Activated CD4-positive, CD25-positive, alpha-beta regulatory T cell treated with anti-CD3 and anti-CD28 coated beads, Interleukin-2, amount 50 U/mL, for 24 hours (primary cell): ENCODE measurements at regions not wholly inside any gene's neighbourhood (a gene's known extent, or its start where the extent isn't known, plus 50 kb on each side); places are given as distances from the start of the nearest gene placed in this dataset.

Experiments used
- ATAC-seq, 2 donors: fragments of 150-1000 bp; cut with Tn5 transposase; one replicate each; pipeline ENCODE4 v1.10.0; 2021; ENCODE audit warnings: mild to moderate bottlenecking in 1 of 2, moderate library complexity in 1 of 2

DNA sequence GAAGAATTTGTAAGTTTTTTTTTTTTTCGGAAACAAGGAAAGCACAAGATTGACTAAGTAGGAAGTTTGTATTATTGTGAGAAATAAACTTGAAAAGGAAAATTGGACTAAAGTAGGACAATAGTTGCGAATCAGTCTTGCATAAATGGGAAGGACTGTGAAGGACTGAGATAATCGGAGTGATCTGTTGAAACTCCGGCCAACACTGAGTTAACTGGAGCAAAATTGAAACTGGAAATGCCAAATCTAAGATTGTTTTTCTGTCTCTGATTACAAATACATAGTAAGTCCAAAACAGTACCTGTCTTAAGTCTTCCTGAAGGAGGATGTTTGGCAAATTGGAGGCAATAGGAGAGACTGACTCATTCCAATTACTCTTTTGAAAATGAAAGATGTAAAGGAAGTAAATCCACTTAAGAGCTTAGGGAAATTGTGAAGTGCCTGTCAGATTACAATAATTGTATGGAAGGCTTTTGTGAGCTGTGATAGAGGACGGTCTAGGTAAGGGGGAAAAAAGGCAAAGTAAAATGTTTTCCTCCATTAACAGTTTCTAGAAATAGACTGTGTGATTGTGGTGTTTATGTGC, 204.9 kb upstream of the CYRIA start:
- ATAC-seq = no peak

DNA sequence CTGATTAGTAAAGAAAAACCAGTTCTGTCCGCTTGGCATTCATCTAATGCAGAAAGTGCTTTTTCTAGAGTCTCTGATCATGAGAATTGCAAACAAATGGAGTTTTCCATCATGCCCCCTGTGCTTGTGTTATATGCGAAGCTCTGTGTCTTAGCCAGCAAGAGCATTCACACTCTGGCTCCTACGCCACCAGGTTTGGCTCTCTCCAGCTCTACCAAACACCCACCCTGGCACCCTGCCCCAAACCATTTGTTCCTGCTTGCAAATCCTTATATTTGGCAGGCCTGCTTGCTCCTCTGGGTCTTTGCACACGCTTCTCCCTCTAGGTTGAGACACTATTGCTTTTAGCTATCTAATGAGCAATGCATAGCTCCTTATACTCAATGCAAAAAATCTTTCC, 204.1 kb upstream of the CYRIA start:
- ATAC-seq = no peak

DNA sequence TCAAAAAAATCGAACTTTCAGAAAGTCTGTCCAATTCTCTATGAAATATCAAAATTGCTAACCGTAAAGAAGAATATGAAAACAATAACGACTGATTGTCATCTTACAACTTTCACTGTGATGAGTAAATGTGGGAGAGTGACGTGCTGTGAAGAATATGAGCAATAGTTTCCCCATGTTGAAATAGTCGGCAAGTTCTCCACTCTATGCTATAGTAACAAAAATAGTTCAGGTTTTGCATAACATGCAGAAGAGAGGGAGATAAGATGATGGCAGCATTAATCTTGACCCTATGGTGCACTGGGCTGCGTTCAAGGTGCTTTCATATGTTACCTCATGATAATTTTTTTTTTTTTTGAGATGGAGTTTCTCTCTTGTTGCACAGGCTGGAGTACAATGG, 196.8 kb upstream of the CYRIA start:
- ATAC-seq = no peak

DNA sequence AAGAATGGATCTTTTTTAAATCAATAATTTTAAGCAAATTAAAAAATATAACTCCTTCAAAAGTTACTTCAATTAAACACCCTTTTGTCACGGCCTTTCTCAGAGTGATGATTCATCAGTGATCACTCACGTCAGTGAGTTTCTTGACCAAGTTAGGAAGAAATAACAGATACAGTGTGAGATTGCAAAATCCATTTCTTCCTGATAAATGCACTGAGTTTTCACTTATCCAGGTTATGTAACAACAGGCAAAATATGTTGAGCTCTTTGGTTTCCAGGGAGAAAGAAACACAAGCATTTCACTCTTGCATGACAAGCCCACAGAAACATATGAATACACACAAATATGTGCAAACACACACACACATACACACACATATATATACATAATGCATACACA, 195.9 kb upstream of the CYRIA start:
- ATAC-seq = no peak

DNA sequence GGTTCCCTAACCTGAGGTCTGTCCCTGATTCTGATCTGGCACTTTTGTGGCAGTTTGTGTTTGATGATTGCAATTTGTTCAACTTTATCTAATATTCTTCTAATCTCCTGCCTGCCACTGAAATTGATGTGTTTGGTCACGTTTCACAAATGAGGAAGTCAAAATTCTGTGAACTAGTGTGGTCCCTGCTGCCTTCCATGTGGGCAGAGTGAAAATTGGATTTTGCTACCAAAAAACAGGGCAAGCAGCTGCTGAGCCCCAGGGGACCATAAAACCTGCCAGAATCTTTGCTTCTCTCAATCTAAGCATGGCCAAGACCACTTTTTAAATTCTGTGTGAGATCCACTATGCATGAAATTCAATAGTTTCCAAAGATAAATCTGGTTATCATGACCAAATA, 195.5 kb upstream of the CYRIA start:
- no peak for ATAC-seq

DNA sequence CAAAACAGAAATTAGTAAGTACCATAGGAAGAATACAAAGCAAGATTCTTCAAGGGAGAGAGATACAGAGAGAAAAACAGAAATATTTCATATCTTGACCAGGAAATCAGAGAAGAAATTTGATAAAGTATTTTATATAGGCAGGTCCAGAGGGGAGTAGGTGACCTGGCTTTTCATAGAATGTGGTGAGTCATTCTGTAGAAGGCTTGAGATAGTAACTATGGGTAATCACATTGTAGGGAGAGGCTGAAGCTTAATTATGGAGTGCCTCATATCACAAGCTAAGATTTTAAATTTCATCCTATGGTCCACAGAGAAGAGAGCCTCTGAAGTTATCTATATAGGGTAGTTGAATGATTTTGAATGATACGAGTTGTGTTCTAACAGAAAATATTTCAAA, 195.0 kb upstream of the CYRIA start:
- ATAC-seq = no peak

DNA sequence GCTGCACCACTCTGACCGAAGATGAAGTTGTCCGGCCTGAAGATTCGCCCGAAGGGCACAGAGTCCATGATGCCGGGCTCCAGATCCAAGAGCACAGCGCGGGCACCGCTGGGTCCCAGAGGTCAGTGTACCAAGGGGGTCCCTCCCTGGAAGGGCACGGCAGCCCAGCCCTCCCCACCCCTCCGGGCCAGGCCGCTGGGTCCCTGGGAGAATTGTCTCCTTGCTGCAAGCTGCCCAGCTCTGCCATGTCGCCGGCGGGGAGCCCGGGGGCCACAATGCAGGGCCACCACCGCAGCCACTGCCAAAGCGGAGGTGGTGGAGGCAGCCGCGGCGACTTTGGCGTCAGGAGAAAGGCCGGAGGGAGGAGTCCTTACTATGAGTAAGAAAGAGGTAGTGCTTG, 189.5 kb upstream of the CYRIA start:
- no peak for ATAC-seq

DNA sequence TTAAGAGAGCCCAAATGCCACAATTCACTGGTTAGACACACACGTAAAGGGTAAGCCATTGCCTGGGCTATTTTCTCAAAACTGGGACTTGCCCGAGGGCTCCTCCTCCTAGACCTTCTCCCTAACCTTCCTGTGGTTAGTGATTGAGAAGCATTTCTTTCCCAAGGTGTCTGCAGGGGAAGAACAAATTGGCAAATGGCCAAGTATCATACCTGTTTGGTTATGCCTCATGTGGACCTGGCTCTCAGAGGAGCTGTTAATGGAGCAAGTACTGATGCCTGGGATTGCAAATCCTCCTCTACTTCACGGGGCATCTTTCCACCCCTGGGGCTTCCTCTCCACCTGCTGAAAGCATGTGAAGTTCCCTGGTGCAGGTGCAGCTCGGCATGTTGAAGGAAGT, 187.5 kb upstream of the CYRIA start:
- ATAC-seq = no peak

DNA sequence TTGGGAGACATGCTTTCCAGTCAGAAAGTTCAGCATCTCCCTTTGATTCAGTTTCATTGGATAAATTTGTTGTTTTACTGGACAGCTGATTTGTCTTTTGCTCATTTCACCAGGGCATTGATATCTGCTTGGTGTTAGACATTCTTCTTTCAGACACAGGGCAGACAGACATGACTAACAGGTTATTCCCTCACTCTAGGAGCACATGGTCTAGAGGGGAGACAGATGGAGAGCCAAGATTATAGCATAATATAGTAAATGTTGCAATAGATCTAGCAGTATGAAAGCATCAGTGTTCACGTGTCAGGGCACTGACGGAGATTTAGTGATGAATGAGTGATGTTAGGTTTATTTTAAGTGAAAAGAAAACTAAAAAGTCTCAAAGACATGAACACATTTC, 187.0 kb upstream of the CYRIA start:
- ATAC-seq = no peak

DNA sequence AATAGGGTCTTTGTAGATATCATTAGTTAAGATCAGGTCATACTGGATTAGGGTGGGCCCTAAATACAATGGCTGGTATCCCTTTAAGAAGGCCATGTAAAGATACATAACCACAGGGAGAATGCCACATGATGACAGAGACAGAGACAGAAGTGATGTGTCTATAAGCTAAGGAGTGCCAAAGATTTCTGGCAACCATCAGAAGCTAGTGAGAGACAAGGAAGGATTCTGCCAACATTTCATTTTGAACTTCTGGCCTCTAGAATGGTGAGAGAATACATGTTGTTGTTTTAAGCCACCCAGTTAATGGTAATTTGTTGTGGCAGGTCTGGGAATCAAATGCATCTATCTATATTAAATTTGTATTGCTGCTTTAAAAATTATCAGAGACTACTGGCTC, 185.5 kb upstream of the CYRIA start:
- ATAC-seq = no peak

DNA sequence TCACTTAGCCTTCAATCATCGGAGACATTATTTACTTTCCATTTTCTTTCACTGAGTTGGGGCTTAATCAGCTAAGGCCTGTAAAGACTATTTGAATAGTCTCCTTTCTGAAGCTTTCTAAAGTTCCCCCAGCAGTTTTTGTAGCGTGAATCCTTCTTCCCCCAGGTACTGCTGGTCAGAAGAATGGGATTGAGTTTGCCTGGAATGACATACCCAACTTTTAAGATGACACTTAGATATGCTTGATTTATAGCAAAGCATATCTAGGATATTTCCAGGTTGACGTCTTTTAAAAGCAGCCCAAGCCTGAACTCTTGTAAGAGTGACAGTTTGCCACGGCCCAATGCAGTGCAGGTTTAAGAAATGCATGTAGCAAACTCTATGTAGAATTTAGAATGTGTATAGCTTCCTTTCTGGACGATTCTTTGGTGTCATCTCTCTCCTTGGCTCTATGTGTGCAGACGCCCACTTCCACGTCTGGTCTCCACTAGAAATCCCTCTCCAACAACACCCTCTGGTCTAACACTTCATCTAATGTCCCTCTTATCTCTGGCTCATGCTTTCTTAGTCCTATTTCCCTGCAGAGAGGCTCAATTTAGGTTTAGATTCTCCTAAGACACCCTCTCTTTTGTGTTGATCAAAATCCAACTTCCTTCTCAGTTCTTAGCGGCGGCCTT, 175.0 kb upstream of the CYRIA start:
- ATAC-seq = no peak

DNA sequence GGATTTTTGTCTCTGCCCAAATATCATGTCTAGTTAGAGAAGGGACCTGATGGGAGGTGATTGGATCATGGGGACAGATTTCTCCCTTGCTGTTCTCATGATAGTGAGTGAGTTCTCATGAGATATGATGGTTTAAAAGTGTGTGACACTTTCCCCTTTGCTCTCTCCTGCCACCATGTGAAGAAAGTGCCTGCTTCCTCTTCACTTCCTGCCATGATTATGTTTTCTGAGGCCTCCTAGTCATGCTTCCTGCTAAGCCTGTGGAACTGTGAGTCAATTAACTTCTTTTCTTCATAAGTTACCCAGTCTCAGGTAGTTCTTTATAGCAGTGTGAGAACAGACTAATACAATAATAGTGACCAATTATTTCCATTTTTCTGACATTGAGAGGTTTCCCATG, 167.3 kb upstream of the CYRIA start:
- no peak for ATAC-seq

DNA sequence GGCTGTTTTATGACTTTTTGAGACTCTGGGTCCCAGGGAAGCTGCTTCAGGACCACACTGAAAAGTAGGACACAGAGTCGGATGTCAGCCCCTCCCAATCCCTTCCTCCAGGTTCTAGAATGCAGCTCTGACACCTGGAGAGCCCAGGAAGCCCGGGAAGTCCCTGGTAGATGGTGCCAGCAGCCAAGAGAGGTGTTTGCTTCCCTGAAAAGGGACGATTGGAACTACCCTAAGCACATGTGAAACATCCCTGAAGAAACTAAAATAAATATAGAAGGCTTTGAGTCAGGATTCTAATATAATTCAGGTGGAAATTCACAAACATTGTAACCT, 163.2 kb upstream of the CYRIA start:
- ATAC-seq = no peak

DNA sequence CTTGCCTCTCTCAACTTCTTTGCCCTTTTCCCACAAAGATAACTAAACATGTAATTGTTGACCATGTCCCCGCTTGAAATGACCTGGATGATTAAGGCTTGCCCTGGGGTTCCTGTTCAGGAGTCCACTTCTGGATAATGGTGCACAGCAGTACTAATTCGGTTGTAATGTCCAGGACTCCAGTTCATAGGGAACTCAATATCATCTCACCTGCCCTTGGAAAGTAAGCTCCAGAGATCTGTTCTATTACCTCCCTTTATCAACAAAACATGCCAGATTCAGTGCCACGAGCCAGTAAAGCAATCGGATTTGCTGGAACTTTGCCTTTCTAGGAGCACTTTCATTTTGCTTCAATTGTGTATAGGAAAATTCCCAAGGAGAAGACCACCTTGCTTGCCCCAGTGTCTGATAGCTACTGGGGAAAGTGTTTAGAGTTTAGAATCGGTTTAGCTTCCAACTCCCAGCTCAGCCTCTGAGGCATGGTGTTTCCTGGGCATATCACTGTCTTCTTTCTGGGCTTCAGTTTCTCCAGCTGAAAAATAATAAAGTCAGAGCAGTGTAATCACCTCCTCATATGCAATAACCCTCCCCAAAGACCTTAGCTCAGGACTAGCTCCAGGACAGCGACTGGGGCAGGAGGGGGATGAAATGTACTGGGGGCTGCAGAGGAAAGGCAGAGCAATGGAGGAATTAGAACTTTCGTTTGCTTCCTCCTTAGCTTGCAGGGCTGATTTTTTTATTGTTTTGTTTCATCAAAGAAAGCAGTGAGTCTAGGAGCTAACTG, 162.6 kb upstream of the CYRIA start:
- no peak for ATAC-seq

DNA sequence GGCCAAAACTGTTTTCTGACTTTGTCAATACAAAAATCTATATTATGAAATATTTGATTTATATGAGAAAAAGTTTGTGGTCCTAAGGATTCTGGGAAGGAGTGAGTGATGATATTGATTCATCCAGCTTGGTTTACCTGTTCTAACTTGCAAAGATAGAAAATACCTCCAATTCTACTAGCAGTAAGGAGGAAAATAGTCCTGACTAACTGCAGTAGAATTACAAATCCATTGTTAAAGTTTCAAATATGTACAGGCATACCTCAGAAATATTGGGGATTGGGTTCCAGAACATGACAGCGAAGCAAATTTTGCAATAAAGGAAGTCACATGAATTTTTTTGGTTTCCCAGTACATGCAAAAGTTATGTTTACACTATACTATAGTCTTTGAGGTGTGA, 158.8 kb upstream of the CYRIA start:
- no peak for ATAC-seq

DNA sequence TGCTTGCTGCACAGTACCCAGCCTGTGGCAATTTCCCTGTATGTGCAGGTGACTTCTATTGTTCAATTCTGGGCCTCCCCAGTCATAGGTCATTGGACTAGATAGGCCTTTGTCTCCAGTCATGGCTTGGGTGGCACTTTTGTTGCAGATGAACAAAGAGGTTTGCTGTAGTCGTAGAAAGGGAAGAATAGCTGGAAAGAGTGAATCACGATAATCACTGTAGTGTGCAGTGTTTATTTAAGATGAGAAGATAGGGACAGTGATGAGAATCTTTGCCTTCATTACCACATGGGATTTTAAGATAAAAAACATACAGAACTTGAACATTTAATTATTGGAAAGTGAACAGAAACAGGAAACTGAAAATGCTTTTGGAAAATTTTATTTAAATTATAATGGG, 156.1 kb upstream of the CYRIA start:
- ATAC-seq = no peak

DNA sequence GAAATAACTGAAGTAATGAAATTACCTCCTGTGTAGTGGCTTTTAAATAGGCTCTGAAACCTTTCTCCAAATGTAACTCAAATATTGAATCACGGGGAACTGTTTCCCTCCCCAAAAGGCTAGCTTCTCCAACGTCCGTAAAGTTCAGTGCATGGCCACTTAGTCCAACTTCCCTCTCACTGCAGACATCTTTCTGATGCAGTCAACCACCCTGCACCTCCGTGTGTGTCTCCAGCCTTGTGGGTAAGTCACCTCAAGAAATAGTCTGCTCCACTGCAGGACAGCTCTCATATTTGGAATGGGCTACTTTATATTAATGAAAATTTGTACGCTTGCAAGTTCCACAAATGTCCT, 152.5 kb upstream of the CYRIA start:
- no peak for ATAC-seq

DNA sequence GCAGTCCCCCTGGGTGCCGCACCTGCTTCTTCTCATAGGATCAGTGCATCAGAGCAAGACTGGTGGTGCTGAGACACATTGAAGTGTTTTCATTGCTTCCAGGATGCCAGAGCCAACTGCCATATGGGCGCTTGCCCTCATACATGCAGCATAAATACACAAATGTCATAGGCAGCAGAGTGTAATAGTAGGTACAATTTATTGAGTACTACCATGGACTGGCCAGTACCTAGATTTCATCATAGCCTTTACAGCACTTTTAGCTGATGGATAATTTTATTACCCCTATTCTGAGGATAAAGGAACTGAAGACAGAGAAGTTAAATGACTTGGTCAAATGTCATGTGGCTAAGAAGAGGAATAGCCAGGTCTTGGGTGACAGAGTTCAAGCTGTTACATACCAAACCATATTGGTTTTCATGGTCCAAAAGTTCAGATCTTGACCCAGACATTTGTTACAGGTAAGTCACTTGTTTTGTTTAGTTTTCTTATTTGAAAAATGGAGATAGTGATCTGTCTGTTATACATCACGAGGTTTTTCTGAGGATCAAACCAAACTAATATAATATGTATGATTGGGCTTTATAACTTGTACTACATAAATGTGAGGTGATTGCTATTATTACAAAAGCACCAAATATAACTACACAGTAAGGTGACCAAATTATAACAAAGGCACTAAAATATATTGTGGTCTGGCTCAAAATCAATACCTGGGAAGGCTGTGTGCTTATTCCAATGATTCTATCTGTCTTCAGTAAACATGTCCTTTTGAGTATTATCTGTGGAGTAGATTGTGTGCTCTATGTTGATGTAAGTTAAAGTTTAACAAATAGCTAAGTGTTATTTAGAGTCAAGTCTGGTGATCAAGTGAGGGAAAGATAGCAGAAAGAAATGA, 151.9 kb upstream of the CYRIA start:
- ATAC-seq = no peak

DNA sequence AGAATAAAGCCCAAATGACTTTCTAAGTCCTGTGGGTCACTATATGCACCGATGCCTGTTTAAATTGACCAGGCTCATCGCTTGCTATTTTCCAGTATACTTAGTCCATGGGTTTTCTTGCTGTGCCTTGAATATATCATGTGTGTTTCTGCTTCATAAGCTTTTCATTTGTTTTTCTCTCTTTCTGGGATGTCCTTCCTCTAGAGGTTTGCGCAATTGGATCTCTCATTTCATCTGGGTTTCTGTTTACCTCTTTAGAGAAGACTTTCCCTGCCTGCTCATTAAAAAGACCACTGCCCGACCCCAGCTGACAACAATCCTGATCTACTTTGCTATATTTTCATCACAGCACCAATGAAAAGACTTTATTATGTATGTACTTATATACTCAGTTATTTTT, 150.9 kb upstream of the CYRIA start:
- ATAC-seq = no peak

DNA sequence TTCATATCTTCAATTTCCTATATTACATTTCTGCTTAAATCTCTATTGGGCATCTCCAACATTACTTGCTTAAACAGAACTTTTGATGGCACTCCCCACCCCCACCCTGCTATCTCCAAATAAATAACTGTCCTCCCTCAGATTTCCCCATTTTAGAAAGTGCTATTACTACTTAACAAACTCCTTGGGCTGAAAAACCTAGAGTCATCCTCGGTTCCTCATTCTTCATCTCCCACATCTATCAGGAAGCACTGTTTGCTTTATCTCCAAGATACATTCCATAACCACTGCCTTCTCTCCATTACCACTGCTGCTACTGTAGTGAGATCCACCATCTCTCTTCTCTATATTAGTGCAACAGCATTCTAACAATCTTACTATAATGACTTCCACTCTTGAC, 150.4 kb upstream of the CYRIA start:
- ATAC-seq = no peak

DNA sequence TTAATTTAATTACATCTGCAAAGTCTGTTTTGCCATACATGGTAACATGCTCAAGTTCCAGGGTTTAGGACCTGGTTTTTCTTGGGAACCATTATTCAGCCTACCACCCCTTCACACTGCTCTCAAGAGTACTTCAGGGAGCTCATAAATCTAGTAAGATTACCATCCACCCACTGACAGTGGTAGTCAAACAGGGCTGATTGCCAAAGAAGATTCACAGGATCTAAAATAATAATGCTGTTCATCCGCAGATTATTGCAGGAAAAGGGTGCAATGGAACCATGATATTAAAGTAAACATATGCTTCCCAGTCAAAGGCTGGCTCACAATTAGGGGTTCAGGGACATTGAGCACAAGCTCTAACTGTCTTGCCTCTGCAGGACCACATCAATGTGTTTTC, 148.0 kb upstream of the CYRIA start:
- no peak for ATAC-seq

DNA sequence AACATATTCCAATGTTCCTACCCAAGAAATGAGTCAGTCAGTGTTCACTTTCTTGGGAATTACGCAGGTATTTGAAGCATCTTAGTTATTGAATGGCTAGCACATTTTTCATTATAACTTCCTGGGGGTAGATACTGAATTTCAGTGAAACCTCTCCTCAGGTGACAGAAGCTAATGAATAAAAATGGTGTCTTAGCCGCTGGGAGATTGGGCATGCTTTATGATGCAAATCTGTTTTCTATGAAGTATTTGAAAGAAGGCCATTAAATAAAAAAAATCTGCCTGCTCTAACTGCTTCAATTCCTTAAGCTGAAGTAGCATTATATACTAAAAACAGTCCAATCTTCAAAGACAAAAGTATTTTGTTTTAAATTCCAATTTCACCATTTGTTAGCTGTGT, 132.8 kb upstream of the CYRIA start:
- ATAC-seq = no peak

DNA sequence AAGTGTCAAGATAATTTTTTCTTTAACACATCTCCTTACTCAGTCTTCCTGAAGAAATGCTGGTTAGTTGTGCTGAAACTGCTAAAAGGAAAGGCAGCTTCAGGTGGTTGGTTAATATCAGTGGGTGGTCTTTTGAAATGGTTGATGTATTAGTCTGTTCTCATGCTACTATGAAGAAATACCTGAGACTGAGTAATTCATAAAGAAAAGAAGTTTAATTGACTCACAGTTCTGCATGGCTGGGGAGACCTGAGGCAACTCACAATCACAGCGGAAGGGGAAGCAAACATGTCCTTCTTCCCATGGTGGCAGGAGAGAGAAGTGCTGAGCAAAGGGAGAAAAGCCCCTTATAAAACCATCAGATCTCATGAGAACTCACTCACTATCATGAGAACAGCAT, 125.9 kb upstream of the CYRIA start:
- no peak for ATAC-seq

DNA sequence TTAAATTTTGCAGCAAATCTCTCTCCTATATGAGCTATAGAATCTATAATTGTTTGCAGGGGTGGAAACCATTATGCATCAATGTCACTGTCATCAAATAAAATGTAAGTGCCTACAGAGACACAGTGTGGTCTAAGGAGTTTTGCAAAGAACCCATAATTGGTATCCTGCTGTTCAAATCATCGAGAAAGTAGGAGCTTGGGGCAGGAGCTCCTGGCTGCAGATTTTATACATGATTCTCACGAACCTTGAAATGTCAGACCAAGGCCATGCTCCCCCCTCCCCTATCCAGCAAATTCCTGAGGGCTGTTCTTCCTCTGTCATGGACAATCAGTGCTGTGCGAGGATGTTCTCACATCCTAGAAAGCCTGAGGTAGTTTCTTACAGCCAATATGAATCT, 119.5 kb upstream of the CYRIA start:
- ATAC-seq = no peak
